Glomerular visceral epithelial cell (primary cell): ENCODE measurements at regions not wholly inside any gene's neighbourhood (a gene's known extent, or its start where the extent isn't known, plus 50 kb on each side); places are given as distances from the start of the nearest gene placed in this dataset.
A peak's percentile ranks its signal among the peaks of the same experiment; 100 is the strongest.

Experiments used
- DNase-seq: peaks from one replicate; pipeline ENCODE4 v3.0.0-alpha.2; 2016; ENCODE audit errors: extremely low spot score

- DNase-seq: peak; percentile 44
Observed at GRCh38 chr12:94783862-94784261, 133.5 kb upstream of the TMCC3 start.

GRCh38 chr12:94783343-94783742 is 133.0 kb upstream of the TMCC3 start:
- DNase-seq: no peak

- no peak for DNase-seq
Observed at GRCh38 chr12:94781835-94782234, 131.5 kb upstream of the TMCC3 start.

GRCh38 chr12:94779485-94779884 is 129.1 kb upstream of the TMCC3 start:
- DNase-seq: peak; percentile 98

GRCh38 chr12:94777936-94778335 is 127.6 kb upstream of the TMCC3 start:
- no peak for DNase-seq

- no peak for DNase-seq
Observed at GRCh38 chr12:94775710-94776109, 125.4 kb upstream of the TMCC3 start.

GRCh38 chr12:94771741-94772140 is 121.4 kb upstream of the TMCC3 start:
- no peak for DNase-seq

- DNase-seq: no peak
Observed at GRCh38 chr12:94771199-94771598, 120.8 kb upstream of the TMCC3 start.

GRCh38 chr12:94770791-94771190 is 120.4 kb upstream of the TMCC3 start:
- DNase-seq: no peak

- no peak for DNase-seq
Observed at GRCh38 chr12:94769776-94770759, 119.7 kb upstream of the TMCC3 start.

GRCh38 chr12:94769047-94769420 is 118.7 kb upstream of the TMCC3 start:
- DNase-seq: peak; percentile 24

- peak; percentile 41 for DNase-seq
Observed at GRCh38 chr12:94768398-94769046, 118.2 kb upstream of the TMCC3 start.

GRCh38 chr12:94767956-94768355 is 117.6 kb upstream of the TMCC3 start:
- DNase-seq: peak; percentile 18

- DNase-seq: no peak
Observed at GRCh38 chr12:94766397-94766796, 116.0 kb upstream of the TMCC3 start.

GRCh38 chr12:94763462-94763861 is 113.1 kb upstream of the TMCC3 start:
- no peak for DNase-seq

- no peak for DNase-seq
Observed at GRCh38 chr12:94762943-94763342, 112.6 kb upstream of the TMCC3 start.

GRCh38 chr12:94762259-94762942 is 112.0 kb upstream of the TMCC3 start:
- no peak for DNase-seq

GRCh38 chr12:94761559-94761958 is 111.2 kb upstream of the TMCC3 start:
- peak; percentile 85 for DNase-seq

GRCh38 chr12:94760786-94761185 is 110.4 kb upstream of the TMCC3 start:
- no peak for DNase-seq

- DNase-seq: no peak
Observed at GRCh38 chr12:94756789-94757188, 106.4 kb upstream of the TMCC3 start.

- DNase-seq: no peak
Observed at GRCh38 chr12:94755598-94755997, 105.2 kb upstream of the TMCC3 start.

- DNase-seq: no peak
Observed at GRCh38 chr12:94754653-94755052, 104.3 kb upstream of the TMCC3 start.
